Neuronal stem cell (in vitro differentiated cells): ENCODE measurements at regions not wholly inside any gene's neighbourhood (a gene's known extent, or its start where the extent isn't known, plus 50 kb on each side); places are given as distances from the start of the nearest gene placed in this dataset.

ENCODE experiments used
- DNase-seq: peaks from one replicate; pipeline ENCODE4 v3.0.0-alpha.2; 2013; ENCODE audit warnings: low spot score
- H2AFZ ChIP-seq: one replicate; pipeline ENCODE4 v1.6.1; 2013; ENCODE audit warnings: mild to moderate bottlenecking, low read length, inconsistent platforms
- H2AK5ac ChIP-seq: 2 replicates; pipeline ENCODE4 v1.6.1; 2013; ENCODE audit warnings: low read depth, mild to moderate bottlenecking, inconsistent platforms, low read length, moderate library complexity, mixed read lengths
- H2BK120ac ChIP-seq: 2 replicates; pipeline ENCODE4 v1.6.1; 2013; ENCODE audit warnings: low read depth, mild to moderate bottlenecking, inconsistent platforms, low read length, moderate library complexity, mixed read lengths
- H2BK12ac ChIP-seq: one replicate; pipeline ENCODE4 v1.6.1; 2013; ENCODE audit warnings: low read length, inconsistent platforms
- H2BK15ac ChIP-seq: 2 replicates; pipeline ENCODE4 v1.6.1; 2013; ENCODE audit warnings: mild to moderate bottlenecking, low read length, inconsistent platforms, mixed read lengths
- H2BK5ac ChIP-seq: one replicate; pipeline ENCODE4 v1.6.1; 2013; ENCODE audit warnings: inconsistent platforms, mild to moderate bottlenecking, low read length, moderate library complexity
- H3K14ac ChIP-seq: one replicate; pipeline ENCODE4 v1.6.1; 2013; ENCODE audit warnings: low read length, inconsistent platforms
- H3K18ac ChIP-seq: 2 replicates; pipeline ENCODE4 v1.6.1; 2013; ENCODE audit warnings: low read length, inconsistent platforms
- H3K23ac ChIP-seq: 2 replicates; pipeline ENCODE4 v1.6.1; 2013; ENCODE audit warnings: low read depth, mild to moderate bottlenecking, mixed read lengths, low read length, inconsistent platforms; ENCODE audit not compliant: poor library complexity
- H3K27ac ChIP-seq: replicated peaks from 3 replicates; pipeline ENCODE4 v1.5.1; 2013; ENCODE audit warnings: low read length, inconsistent platforms
- H3K27me3 ChIP-seq, 3 experiments: 2 replicates each; pipeline ENCODE4 v1.6.1; 2013; ENCODE audit warnings: low read length in 3 of 3, mild to moderate bottlenecking in 2 of 3, inconsistent platforms in 1 of 3, low read depth in 1 of 3, mixed read lengths in 1 of 3, moderate library complexity in 1 of 3; ENCODE audit not compliant: control insufficient read depth in 3 of 3, insufficient read depth in 3 of 3
- H3K36me3 ChIP-seq, 2 donors: replicated peaks in 1 of 2; 2 replicates each; pipeline ENCODE4 v1.6.1; 2013; ENCODE audit warnings: low read length in 2 of 2; ENCODE audit not compliant: control insufficient read depth in 2 of 2, insufficient read depth in 2 of 2
- H3K4ac ChIP-seq: 2 replicates; pipeline ENCODE4 v1.6.1; 2013; ENCODE audit warnings: inconsistent platforms, mild to moderate bottlenecking, low read length, moderate library complexity
- H3K4me1 ChIP-seq, 2 donors: 1 replicate in 1 of 2; 2 replicates in 1 of 2; pipeline ENCODE4 v1.6.1; 2013; ENCODE audit warnings: low read length in 2 of 2, low read depth in 1 of 2; ENCODE audit not compliant: control insufficient read depth in 2 of 2, insufficient read depth in 1 of 2
- H3K4me2 ChIP-seq: one replicate; pipeline ENCODE4 v1.6.1; 2013; ENCODE audit warnings: mild to moderate bottlenecking, low read length, inconsistent platforms; ENCODE audit not compliant: insufficient read depth, poor library complexity, severe bottlenecking
- H3K4me3 ChIP-seq, 2 donors: 2 replicates each; pipeline ENCODE4 v1.5.1; 2013; ENCODE audit warnings: low read length in 2 of 2, mild to moderate bottlenecking in 2 of 2, inconsistent platforms in 1 of 2, moderate library complexity in 1 of 2
- H3K79me1 ChIP-seq: one replicate; pipeline ENCODE4 v1.6.1; 2013; ENCODE audit warnings: low read depth, mild to moderate bottlenecking, inconsistent platforms, low read length, moderate library complexity
- H3K9ac ChIP-seq: one replicate; pipeline ENCODE4 v1.6.1; 2013; ENCODE audit warnings: mild to moderate bottlenecking, low read depth, low read length, inconsistent platforms; ENCODE audit not compliant: poor library complexity
- H3K9me3 ChIP-seq, 2 donors: replicated peaks in 1 of 2; 2 replicates each; pipeline versions ENCODE3 to v1.6.1; 2013; ENCODE audit warnings: low read length in 2 of 2, mild to moderate bottlenecking in 2 of 2, inconsistent platforms in 1 of 2, low read depth in 1 of 2, mixed read lengths in 1 of 2, moderate library complexity in 1 of 2; ENCODE audit not compliant: control insufficient read depth in 2 of 2, insufficient read depth in 1 of 2
- H4K8ac ChIP-seq: one replicate; pipeline ENCODE4 v1.6.1; 2013; ENCODE audit warnings: low read depth, mild to moderate bottlenecking, inconsistent platforms, low read length, moderate library complexity
- H4K91ac ChIP-seq: one replicate; pipeline ENCODE4 v1.6.1; 2013; ENCODE audit warnings: low read length, low read depth, mild to moderate bottlenecking, inconsistent platforms; ENCODE audit not compliant: poor library complexity
- WGBS, 2 donors: extraction: QIAGEN DNeasy Blood & Tissue Kit; methylation state at CpG; one replicate each; pipeline ENCODE4 v1.1.7; 2013; ENCODE audit warnings: missing lambda C conversion rate in 2 of 2, mixed read lengths in 1 of 2; ENCODE audit not compliant: insufficient read length in 2 of 2, insufficient replicate concordance in 1 of 2; ENCODE audit errors: extremely low coverage in 2 of 2; 5-methylcytosine and 5-hydroxymethylcytosine counted together

DNA sequence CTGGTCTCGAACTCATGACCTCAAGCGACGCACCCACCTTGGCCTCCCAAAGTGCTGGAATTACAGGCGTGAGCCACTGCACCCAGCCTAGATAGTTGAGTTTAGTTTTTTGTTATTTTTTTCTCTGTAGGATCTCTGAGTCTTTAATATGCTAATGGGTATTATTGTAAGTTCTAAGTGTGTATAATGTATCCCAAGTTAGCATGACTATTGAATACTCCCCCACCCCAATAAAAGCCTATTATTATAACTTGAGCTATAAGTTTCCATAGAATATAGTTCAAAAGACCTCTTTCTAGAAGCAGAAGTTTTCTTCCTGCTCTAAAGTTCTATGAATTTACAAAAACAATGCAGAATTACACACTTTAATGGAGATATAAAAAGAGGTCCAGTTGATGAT, 210.4 kb upstream of the MARCKS start:
- H3K4ac ChIP-seq, result no peak overlapping the region
- H2BK12ac ChIP-seq, result no peak overlapping the region
- H3K27me3 ChIP-seq, result no peaks in the 10 kb centered on the region
- H3K9ac ChIP-seq, result no peak overlapping the region
- no peak for DNase-seq
- H3K14ac ChIP-seq, result no peak overlapping the region
- H3K4me3 ChIP-seq, result no peak overlapping the region
- H3K18ac ChIP-seq, result peak overlapping the region; percentile 33
- H2BK15ac ChIP-seq, result no peak overlapping the region
- no CpG with 5 or more reads among the region's 4 CpGs for WGBS, 2 donors
- H2AFZ ChIP-seq, result no peak overlapping the region
- no peak overlapping the region for H2AK5ac ChIP-seq
- no peak overlapping the region for H4K8ac ChIP-seq
- no peak overlapping the region for H2BK120ac ChIP-seq
- H3K4me1 ChIP-seq, result peaks cover 4 to 9% of the 10 kb centered on the region in 2 donors
- H3K4me2 ChIP-seq, result no peak overlapping the region
- no peak overlapping the region for H4K91ac ChIP-seq
- H3K36me3 ChIP-seq, result no peaks in the 10 kb centered on the region
- H3K27ac ChIP-seq, result no peak overlapping the region
- H3K9me3 ChIP-seq, result peaks cover 0 to 5% of the 10 kb centered on the region in 2 donors
- no peaks in the 10 kb centered on the region for H3K79me1 ChIP-seq
- H3K23ac ChIP-seq, result no peak overlapping the region
- no peak overlapping the region for H2BK5ac ChIP-seq

- no peaks in the 10 kb centered on the region for H3K36me3 ChIP-seq
- H2BK15ac ChIP-seq, result no peak overlapping the region
- no peak overlapping the region for H3K27ac ChIP-seq
- no CpG with 5 or more reads among the region's 4 CpGs for WGBS, 2 donors
- H2AK5ac ChIP-seq, result no peak overlapping the region
- no peak overlapping the region for H3K23ac ChIP-seq
- no peak overlapping the region for H2BK120ac ChIP-seq
- H3K18ac ChIP-seq, result no peak overlapping the region
- peaks cover 0 to 5% of the 10 kb centered on the region in 2 donors for H3K9me3 ChIP-seq
- no peaks in the 10 kb centered on the region for H3K79me1 ChIP-seq
- DNase-seq, result no peak
- no peak overlapping the region for H2BK12ac ChIP-seq
- H4K91ac ChIP-seq, result no peak overlapping the region
- no peak overlapping the region for H2AFZ ChIP-seq
- H3K27me3 ChIP-seq, result no peaks in the 10 kb centered on the region
- H3K9ac ChIP-seq, result no peak overlapping the region
- H3K4me1 ChIP-seq, result peaks cover 4 to 9% of the 10 kb centered on the region in 2 donors
- H4K8ac ChIP-seq, result no peak overlapping the region
- H3K4ac ChIP-seq, result no peak overlapping the region
- H2BK5ac ChIP-seq, result no peak overlapping the region
- H3K14ac ChIP-seq, result no peak overlapping the region
- H3K4me2 ChIP-seq, result no peak overlapping the region
- no peak overlapping the region for H3K4me3 ChIP-seq
These were observed 209.8 kb upstream of the MARCKS start for GRCh38 chr6:113647143-113647889.

- no peak overlapping the region for H2AK5ac ChIP-seq
- WGBS, 2 donors, result no CpG with 5 or more reads among the region's 1 CpG
- H4K91ac ChIP-seq, result no peak overlapping the region
- no peak overlapping the region for H2BK5ac ChIP-seq
- no peak overlapping the region for H3K23ac ChIP-seq
- H2BK12ac ChIP-seq, result no peak overlapping the region
- no peak overlapping the region for H2AFZ ChIP-seq
- no peak overlapping the region for H3K4me2 ChIP-seq
- H3K14ac ChIP-seq, result no peak overlapping the region
- peaks cover 4 to 9% of the 10 kb centered on the region in 2 donors for H3K4me1 ChIP-seq
- no peak overlapping the region for H2BK120ac ChIP-seq
- no peak overlapping the region for H3K27ac ChIP-seq
- peaks cover 0 to 7% of the 10 kb centered on the region in 2 donors for H3K9me3 ChIP-seq
- no peak overlapping the region for H3K18ac ChIP-seq
- H3K27me3 ChIP-seq, result no peaks in the 10 kb centered on the region
- no peak overlapping the region for H2BK15ac ChIP-seq
- no peaks in the 10 kb centered on the region for H3K79me1 ChIP-seq
- H3K4ac ChIP-seq, result no peak overlapping the region
- no peak overlapping the region for H3K4me3 ChIP-seq
- H3K9ac ChIP-seq, result no peak overlapping the region
- no peaks in the 10 kb centered on the region for H3K36me3 ChIP-seq
- no peak for DNase-seq
- H4K8ac ChIP-seq, result no peak overlapping the region
These were observed 208.4 kb upstream of the MARCKS start for GRCh38 chr6:113648698-113649097.

DNA sequence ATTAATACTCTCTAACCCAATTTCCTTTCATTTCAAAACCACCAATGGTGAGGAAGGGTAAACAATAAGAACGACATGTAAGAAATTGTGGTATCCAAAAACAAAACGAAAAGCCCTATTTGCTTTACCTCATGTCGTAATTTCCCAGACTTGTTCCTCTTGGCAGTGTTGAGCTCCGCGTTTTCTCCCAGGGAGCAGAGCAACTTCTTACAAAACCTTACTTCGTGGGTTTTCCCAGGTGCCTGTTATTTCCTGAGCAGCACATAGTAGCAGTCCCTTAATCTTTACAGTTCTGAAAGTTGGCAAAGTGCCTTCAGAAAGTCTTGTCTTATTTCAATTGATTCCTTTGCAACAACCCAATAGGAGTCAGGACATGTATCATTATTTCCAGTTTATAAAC, 207.9 kb upstream of the MARCKS start:
- no peak overlapping the region for H3K23ac ChIP-seq
- H2BK120ac ChIP-seq, result no peak overlapping the region
- no peak overlapping the region for H3K18ac ChIP-seq
- H3K4me3 ChIP-seq, result no peak overlapping the region
- no peak overlapping the region for H3K4ac ChIP-seq
- H3K4me1 ChIP-seq, result peaks cover 4 to 9% of the 10 kb centered on the region in 2 donors
- H3K4me2 ChIP-seq, result no peak overlapping the region
- H2BK15ac ChIP-seq, result no peak overlapping the region
- no peak for DNase-seq
- H3K79me1 ChIP-seq, result no peaks in the 10 kb centered on the region
- H4K91ac ChIP-seq, result no peak overlapping the region
- H2BK12ac ChIP-seq, result no peak overlapping the region
- WGBS, 2 donors, result no CpG with 5 or more reads among the region's 6 CpGs
- no peak overlapping the region for H4K8ac ChIP-seq
- peaks cover 0 to 9% of the 10 kb centered on the region in 2 donors for H3K9me3 ChIP-seq
- H3K14ac ChIP-seq, result no peak overlapping the region
- no peaks in the 10 kb centered on the region for H3K36me3 ChIP-seq
- no peak overlapping the region for H2AK5ac ChIP-seq
- H3K9ac ChIP-seq, result no peak overlapping the region
- no peak overlapping the region for H3K27ac ChIP-seq
- H3K27me3 ChIP-seq, result no peaks in the 10 kb centered on the region
- peak overlapping the region; percentile 56 for H2AFZ ChIP-seq
- no peak overlapping the region for H2BK5ac ChIP-seq
